PC-3 (cell line): ENCODE measurements at regions not wholly inside any gene's neighbourhood (a gene's known extent, or its start where the extent isn't known, plus 50 kb on each side); places are given as distances from the start of the nearest gene placed in this dataset.

Source experiments
- ATAC-seq: fragments of 200-7000 bp; cut with Tn5 transposase; 2 replicates; pipeline ENCODE4 v1.9.1; 2020; ENCODE audit warnings: mild to moderate bottlenecking, moderate library complexity
- BruUV-seq: library from RNA; stranded (reverse); fragments of 400-500 nt; replicated peaks from 2 replicates; lab custom pipeline; 2021; lab: Mats Ljungman, UMichigan
- CTCF ChIA-PET: fragments of 300-600 bp; sonication (Branson Sonifier 250); formaldehyde crosslinking; loops from one replicate; lab custom pipeline; 2022; ENCODE audit warnings: antibody characterized with exemption; lab: Charles Lee
- POLR2A ChIA-PET: fragments of 300-600 bp; sonication (Branson Sonifier 250); formaldehyde crosslinking; loops from one replicate; lab custom pipeline; 2022; ENCODE audit warnings: antibody characterized with exemption; ENCODE audit not compliant: unreplicated experiment; lab: Charles Lee
- DNase-seq: peaks from one replicate; pipeline ENCODE4 v3.0.0-alpha.2; 2015
- H2AFZ ChIP-seq: fragments of 300-600 bp; sonication (generic); 2 replicates; pipeline ENCODE4 v1.6.0; 2016; ENCODE audit warnings: antibody characterized with exemption, low read length
- H3F3A ChIP-seq: fragments of 300-600 bp; sonication (generic); one replicate; pipeline ENCODE4 v1.6.0; 2017; ENCODE audit warnings: antibody characterized with exemption, low read length, control low read depth, mild to moderate bottlenecking; ENCODE audit not compliant: unreplicated experiment
- H3K27ac ChIP-seq: fragments of 300-600 bp; sonication (generic); 2 replicates; pipeline ENCODE4 v1.5.1; 2016; ENCODE audit warnings: mild to moderate bottlenecking, low read length
- H3K27me3 ChIP-seq: fragments of 300-600 bp; sonication (generic); 2 replicates; pipeline ENCODE4 v1.6.1; 2016; ENCODE audit warnings: low read length, mixed read lengths
- H3K36me3 ChIP-seq: fragments of 300-600 bp; sonication (generic); 2 replicates; pipeline ENCODE4 v1.6.1; 2016; ENCODE audit warnings: low read depth, mixed run types, low read length, mixed read lengths
- H3K4me1 ChIP-seq: fragments of 300-600 bp; sonication (generic); 2 replicates; pipeline ENCODE4 v1.5.1; 2016; ENCODE audit warnings: low read length; ENCODE audit not compliant: insufficient read depth
- H3K4me2 ChIP-seq: fragments of 300-600 bp; sonication (generic); 2 replicates; pipeline ENCODE4 v1.6.0; 2016; ENCODE audit warnings: low read length
- H3K4me3 ChIP-seq: fragments of 300-600 bp; sonication (generic); 2 replicates; pipeline ENCODE4 v1.5.1; 2016; ENCODE audit warnings: mild to moderate bottlenecking, low read length, mixed read lengths
- H3K79me2 ChIP-seq: fragments of 300-600 bp; sonication (generic); 2 replicates; pipeline ENCODE4 v1.6.1; 2017; ENCODE audit warnings: low read length, mixed read lengths
- H3K9ac ChIP-seq: fragments of 300-600 bp; sonication (generic); 2 replicates; pipeline ENCODE4 v1.6.0; 2016; ENCODE audit warnings: mild to moderate bottlenecking, low read length
- H3K9me2 ChIP-seq: fragments of 300-600 bp; sonication (generic); replicated peaks from 2 replicates; pipeline ENCODE4 v1.6.1; 2016; ENCODE audit warnings: mixed run types, low read length, mixed read lengths
- H3K9me3 ChIP-seq: fragments of 300-600 bp; sonication (generic); 2 replicates; pipeline ENCODE4 v1.6.1; 2016; ENCODE audit warnings: low read length, mixed read lengths
- H4K20me1 ChIP-seq: fragments of 300-600 bp; sonication (generic); 2 replicates; pipeline ENCODE4 v1.6.1; 2016; ENCODE audit warnings: low read length, mixed read lengths
- CTCF ChIP-seq: fragments of 300-600 bp; sonication (generic); conservative IDR thresholded peaks from 2 replicates; pipeline ENCODE4 v1.5.1; 2017; ENCODE audit warnings: antibody characterized with exemption, low read depth, mild to moderate bottlenecking, low read length
- EZH2 ChIP-seq: fragments of 300-600 bp; sonication (generic); IDR thresholded peaks from one replicate; pipeline ENCODE4 v1.6.1; 2017; ENCODE audit warnings: antibody characterized with exemption, mild to moderate bottlenecking, low read length; ENCODE audit not compliant: unreplicated experiment
- EZH2phosphoT487 ChIP-seq: fragments of 300-600 bp; sonication (generic); IDR thresholded peaks from 2 replicates; pipeline ENCODE4 v1.6.1; 2018; ENCODE audit warnings: mild to moderate bottlenecking, antibody characterized with exemption, low read length, borderline replicate concordance
- intact Hi-C: fragments of 100-400 bp; cut with micrococcal nuclease; formaldehyde crosslinking; loops from 2 replicates; pipeline ENCODE4 v1.9.0; 2023

- Histone ChIP-seq H3K4me3 (no peak overlapping the region), H3K4me1 (peaks cover 24% of the 10 kb centered on the region), H3K27me3 (no peaks in the 10 kb centered on the region), H2AFZ (0 out of 2 replicates have a peak overlapping the region, but pooled peaks have one; percentile 54), H3F3A (no peaks in the 10 kb centered on the region), H3K4me2 (peak overlapping the region; percentile 35), H3K9me2 (no peaks in the 10 kb centered on the region), H3K36me3 (peaks cover 3% of the 10 kb centered on the region; the same call in 1 of the 2 replicates), H3K9me3 (no peaks in the 10 kb centered on the region), H3K27ac (peak overlapping the region; percentile 94), H4K20me1 (no peaks in the 10 kb centered on the region), H3K9ac (peak overlapping the region; percentile 31; the same call in 1 of the 2 replicates), H3K79me2 (no peaks in the 10 kb centered on the region)
- intact Hi-C loops: loop anchor here (2.0 to 10.0 kb wide), 5 partner anchors 36 to 208 kb away; no protein-coding TSS in a partner anchor
- ATAC-seq (no peak; the same call in 1 of the 2 replicates), DNase-seq (peak; percentile 32)
- no peak for TF ChIP-seq EZH2
- TF ChIP-seq CTCF: no peak
- TF ChIP-seq EZH2phosphoT487: no peak
- POLR2A ChIA-PET: interaction anchor here (0.6 kb wide), 1 partner anchor 132 kb away, joined by 4 read pairs; no protein-coding TSS in a partner anchor
- BruUV-seq: no TSS peak
- CTCF ChIA-PET: interaction anchor here (0.5 kb wide), 1 partner anchor 9 kb away, joined by 4 read pairs; no protein-coding TSS in a partner anchor
These were observed 110.4 kb upstream of the EDNRA start for GRCh38 chr4:147370473-147370872.

DNA sequence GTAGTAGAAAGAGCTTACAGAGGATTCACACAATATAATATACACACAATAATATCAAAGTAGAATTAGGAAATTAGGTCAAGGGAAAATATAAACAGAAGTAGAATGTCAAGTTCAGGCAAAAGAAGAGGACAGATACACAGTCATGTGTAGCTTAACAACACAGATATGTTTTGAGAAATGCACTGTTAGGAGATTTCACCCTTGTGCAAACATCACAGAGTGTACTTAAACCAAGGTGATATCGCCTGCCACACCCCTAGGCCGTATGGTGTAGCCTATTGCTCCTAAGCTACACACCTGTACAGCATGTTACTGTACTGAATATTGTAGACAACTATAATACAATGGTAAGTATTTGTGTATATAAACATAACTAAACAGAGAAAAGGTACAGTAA is 110.0 kb upstream of the EDNRA start:
- DNase-seq (peak; percentile 40), ATAC-seq (peak; percentile 59)
- Histone ChIP-seq H3K36me3 (peaks cover 3% of the 10 kb centered on the region; the same call in 1 of the 2 replicates), H4K20me1 (no peaks in the 10 kb centered on the region), H3K79me2 (no peaks in the 10 kb centered on the region), H3K4me1 (peaks cover 24% of the 10 kb centered on the region), H3K27me3 (no peaks in the 10 kb centered on the region), H3K4me3 (no peak overlapping the region), H3K9ac (peak overlapping the region; percentile 31), H3K27ac (peak overlapping the region; percentile 94), H3F3A (no peaks in the 10 kb centered on the region), H2AFZ (no peak overlapping the region), H3K4me2 (peak overlapping the region; percentile 35), H3K9me3 (no peaks in the 10 kb centered on the region), H3K9me2 (no peaks in the 10 kb centered on the region)
- POLR2A ChIA-PET: interaction anchor here (0.6 kb wide), 1 partner anchor 132 kb away, joined by 4 read pairs; no protein-coding TSS in a partner anchor
- no TSS peak for BruUV-seq
- TF ChIP-seq CTCF: no peak
- TF ChIP-seq EZH2phosphoT487: no peak
- no peak for TF ChIP-seq EZH2
- intact Hi-C loops: loop anchor here (2.0 to 10.0 kb wide), 5 partner anchors 36 to 209 kb away; no protein-coding TSS in a partner anchor
- CTCF ChIA-PET: interaction anchor here (0.5 kb wide), 1 partner anchor 9 kb away, joined by 4 read pairs; no protein-coding TSS in a partner anchor

- TF ChIP-seq CTCF (no peak), EZH2phosphoT487 (no peak), EZH2 (no peak)
- Histone ChIP-seq H3K4me3 (no peak overlapping the region), H4K20me1 (no peaks in the 10 kb centered on the region), H3F3A (no peaks in the 10 kb centered on the region), H3K4me2 (peak overlapping the region; percentile 41), H3K9me2 (no peaks in the 10 kb centered on the region), H3K36me3 (peaks cover 3% of the 10 kb centered on the region; the same call in 1 of the 2 replicates), H3K4me1 (peaks cover 24% of the 10 kb centered on the region), H2AFZ (no peak overlapping the region), H3K9me3 (no peaks in the 10 kb centered on the region), H3K27ac (peak overlapping the region; percentile 94), H3K79me2 (no peaks in the 10 kb centered on the region), H3K9ac (peak overlapping the region; percentile 50; the same call in 1 of the 2 replicates), H3K27me3 (no peaks in the 10 kb centered on the region)
- DNase-seq: peak; percentile 91
- CTCF ChIA-PET: no interaction called here
- intact Hi-C loops: loop anchor here (2.0 to 10.0 kb wide), 5 partner anchors 37 to 209 kb away; no protein-coding TSS in a partner anchor
- POLR2A ChIA-PET: no interaction called here
- peak; percentile 88 for ATAC-seq
- no TSS peak for BruUV-seq
These were observed 109.2 kb upstream of the EDNRA start for GRCh38 chr4:147371661-147372060.
